NAMALWA (cell line): ENCODE measurements at regions not wholly inside any gene's neighbourhood (a gene's known extent, or its start where the extent isn't known, plus 50 kb on each side); places are given as distances from the start of the nearest gene placed in this dataset.
"Not testable (repeated sequence)": the region's sequence is repeated elsewhere in the genome, so short reads cannot be mapped to it uniquely, and the experiment has no call there.

ENCODE experiments used
- DNase-seq: peaks from one replicate; pipeline ENCODE4 v3.0.0-alpha.2; 2015; ENCODE audit warnings: low spot score

DNA sequence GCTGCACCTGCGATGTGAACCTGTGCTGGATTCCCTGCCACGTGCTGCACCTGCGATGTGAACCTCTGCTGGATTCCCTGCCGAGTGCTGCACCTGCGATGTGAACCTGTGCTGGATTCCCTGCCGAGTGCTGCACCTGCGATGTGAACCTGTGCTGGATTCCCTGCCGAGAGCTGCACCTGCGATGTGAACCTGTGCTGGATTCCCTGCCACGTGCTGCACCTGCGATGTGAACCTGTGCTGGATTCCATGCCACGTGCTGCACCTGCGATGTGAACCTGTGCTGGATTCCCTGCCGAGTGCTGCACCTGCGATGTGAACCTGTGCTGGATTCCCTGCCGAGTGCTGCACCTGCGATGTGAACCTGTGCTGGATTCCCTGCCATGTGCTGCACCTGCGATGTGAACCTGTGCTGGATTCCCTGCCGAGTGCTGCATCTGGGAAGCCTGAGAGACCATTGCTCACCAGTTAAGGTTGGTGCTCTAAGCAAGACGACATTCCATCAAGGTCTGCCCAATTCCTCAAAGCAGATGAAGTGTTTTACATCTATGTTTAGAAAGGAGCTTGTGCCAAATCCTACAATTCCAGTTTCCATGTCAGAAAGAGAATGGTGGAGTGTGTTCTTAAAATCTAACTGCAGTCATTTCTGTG lies 176.5 kb upstream of the B3GAT1 start:
- DNase-seq = not testable (repeated sequence)

GRCh38 chr11:134587345-134587744 lies 175.3 kb upstream of the B3GAT1 start:
- no peak for DNase-seq

DNA sequence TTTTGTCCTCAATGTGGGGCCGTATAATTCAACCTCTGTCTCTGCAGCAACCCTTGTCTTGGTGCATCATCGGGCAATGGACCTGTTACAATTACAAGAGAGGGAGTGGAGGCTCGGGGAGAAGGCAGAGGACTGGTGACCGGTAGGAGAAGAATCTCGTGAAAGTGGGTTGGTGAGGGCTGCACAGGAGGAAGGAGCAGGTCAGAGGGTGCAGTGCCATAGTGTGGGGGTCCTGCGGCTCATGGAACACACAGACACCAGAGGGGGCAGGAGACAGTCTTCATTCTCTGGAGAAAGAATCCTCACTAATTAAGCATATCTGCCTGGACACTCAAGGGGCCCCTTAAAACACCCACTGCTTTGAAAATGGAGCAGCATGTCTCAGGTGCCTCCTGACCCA lies 174.7 kb upstream of the B3GAT1 start:
- no peak for DNase-seq

DNA sequence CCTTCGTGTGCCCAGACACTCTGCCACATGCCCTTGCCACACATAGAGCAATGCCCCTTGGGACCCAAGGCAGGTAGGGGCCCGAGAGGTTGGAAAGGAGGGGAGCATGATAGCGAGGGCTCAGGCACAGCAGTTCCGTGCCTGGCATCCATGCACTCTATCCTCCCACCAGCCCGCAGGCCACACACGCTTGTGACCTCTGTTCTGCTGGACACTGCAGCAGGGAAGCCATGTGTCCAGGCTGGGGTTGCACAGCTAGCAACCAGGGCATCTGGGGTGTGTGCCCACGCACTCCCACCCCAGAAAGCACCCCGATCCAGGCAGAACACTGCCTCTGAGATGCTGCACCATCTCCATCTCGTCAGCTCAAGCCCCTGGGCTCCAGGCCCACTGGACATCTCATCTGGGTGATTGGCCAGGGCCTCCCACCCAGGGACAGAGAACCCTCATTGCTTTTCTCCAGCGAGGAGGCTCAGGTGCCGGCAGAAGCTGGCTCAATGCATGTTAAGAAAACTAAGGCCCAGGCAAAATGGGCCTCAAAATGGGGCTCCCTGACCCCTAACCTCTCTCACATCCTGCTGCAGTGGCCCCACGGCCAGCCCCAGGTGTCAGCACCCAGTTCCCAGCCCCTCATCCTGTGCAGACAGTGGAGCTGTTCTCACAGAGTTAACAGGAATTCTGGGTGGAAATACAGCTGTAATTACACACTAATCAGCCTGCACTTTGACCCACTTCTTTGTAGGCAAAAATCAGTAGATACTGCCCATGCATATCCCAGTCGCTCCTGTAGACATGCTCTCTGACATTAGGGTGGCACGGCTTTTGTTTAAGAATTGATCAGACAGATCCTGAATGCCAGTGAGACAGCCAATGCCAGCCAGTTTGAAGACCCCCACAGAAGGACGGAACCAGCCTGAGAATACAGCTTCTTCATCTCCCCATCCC lies 173.9 kb upstream of the B3GAT1 start:
- no peak for DNase-seq

DNA sequence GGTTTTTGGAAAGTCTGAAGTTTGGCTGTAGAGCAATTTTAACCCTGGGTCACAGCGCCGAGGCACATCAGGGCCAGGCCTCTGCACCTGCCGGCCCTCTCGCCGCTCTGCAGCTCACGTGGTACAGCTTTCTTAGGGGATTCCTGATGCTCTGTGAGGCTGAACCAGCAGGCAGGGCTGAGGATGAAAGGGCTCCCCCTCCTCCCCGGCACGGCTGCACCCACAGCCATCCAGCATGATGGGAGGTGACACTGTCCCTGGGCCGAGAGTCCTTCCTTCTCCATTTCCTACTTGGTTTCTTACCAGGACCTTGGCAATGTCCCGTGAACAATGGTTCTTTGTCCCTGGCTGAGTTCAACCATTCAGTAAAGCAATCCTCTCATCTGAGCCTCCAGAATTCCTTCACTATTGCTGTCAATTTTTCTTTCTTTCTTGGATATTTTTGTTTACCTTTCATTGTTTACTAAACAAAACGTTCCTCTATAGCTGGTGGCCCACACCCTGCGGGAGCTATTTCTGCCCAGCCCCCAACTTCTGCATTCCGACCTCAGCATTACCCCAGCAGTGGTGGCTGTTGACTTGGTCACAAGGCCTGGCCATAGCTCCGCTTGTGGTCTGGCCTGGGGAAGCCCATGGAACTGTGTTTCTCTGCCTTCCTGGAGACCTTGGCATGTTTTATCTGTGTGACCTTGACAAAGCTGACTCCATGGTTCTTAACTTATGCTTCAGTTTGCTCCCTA lies 172.8 kb upstream of the B3GAT1 start:
- no peak for DNase-seq

DNA sequence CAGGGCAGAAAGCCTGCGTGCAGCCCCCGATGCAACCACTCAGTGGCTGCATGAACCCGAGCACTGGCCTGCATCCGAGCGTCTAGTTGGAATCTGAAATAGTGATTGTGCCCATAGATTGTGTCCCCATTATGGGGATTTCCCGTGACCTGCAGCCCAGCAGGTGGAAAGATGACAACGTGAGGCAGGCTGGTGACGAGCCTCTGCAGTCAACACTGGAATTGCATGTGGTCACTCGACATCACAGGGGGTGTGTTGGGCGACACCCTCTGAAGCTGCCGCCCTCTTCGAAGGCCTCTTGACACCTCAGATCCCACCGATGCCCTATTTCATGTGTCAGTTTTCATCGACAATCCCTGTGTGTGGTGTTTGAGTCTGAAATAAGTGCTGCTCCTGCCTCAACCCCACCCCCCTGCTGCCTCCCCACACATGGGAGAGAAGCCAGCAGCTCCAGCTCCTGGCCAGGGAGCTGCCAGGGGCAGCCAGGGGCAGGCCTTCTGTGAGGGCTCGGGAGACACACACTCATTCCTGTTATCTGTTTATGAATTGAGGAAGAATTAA lies 172.0 kb upstream of the B3GAT1 start:
- DNase-seq = no peak

GRCh38 chr11:134583397-134583990 lies 171.5 kb upstream of the B3GAT1 start:
- DNase-seq = no peak

- no peak for DNase-seq
Observed at GRCh38 chr11:134582770-134583095, 170.7 kb upstream of the B3GAT1 start.

- no peak for DNase-seq
Observed at GRCh38 chr11:134581966-134582769, 170.1 kb upstream of the B3GAT1 start.

- no peak for DNase-seq
Observed at GRCh38 chr11:134581121-134581626, 169.1 kb upstream of the B3GAT1 start.

DNA sequence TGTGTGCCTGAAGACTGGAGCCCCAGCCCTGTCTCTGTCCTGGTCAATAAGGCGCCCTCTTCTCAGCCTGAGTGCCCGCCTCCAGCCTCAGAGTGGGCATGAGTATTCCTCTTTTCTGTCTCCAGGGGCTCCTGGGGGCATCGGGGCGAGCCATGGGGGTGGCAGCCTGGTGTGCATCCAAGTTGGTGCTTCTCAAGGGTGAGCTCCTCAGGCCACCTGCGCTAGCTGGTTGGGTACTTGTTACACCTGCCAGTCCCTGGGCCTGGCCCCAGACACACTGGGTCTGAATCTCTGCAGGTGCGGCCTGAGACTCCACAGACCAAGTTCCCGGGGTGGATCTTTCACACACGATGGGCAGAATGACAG lies 168.6 kb upstream of the B3GAT1 start:
- no peak for DNase-seq

- no peak for DNase-seq
Observed at GRCh38 chr11:134579724-134580609, 167.9 kb upstream of the B3GAT1 start.

- DNase-seq = peak; percentile 23
Observed at GRCh38 chr11:134578807-134579723, 167.0 kb upstream of the B3GAT1 start.

DNA sequence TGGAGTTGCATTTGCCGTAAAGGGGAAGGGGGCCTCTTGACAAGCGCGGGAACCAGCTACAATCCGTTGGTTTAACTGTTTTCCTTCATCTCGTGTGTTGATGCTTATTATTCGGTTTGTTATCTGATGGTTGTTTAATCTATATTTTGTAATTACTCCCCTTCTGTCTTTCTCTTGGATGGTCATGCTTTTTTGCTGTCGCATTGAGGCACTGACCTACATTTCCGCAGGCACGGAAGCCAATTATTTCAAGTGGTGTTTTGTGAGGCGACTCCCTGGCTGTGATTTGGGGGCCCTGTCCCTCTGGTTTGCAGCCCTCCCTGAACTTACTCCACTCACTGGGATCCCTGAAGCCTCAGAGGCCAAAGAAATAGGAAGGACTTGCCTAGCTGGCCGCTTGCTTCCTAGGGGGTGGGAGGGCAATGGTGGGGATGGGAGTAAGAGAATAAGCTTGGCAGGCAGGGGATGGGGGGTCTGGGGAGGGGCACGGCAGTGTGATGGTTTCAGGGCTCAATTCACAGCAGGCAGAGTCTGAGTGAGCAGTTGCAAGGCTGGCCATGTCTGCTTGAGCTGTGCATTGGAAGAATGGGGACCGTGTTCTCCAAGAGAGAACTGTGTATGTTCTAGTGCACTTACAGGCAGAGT lies 165.8 kb upstream of the B3GAT1 start:
- no peak for DNase-seq

- DNase-seq = no peak
Observed at GRCh38 chr11:134576721-134577171, 164.7 kb upstream of the B3GAT1 start.

DNA sequence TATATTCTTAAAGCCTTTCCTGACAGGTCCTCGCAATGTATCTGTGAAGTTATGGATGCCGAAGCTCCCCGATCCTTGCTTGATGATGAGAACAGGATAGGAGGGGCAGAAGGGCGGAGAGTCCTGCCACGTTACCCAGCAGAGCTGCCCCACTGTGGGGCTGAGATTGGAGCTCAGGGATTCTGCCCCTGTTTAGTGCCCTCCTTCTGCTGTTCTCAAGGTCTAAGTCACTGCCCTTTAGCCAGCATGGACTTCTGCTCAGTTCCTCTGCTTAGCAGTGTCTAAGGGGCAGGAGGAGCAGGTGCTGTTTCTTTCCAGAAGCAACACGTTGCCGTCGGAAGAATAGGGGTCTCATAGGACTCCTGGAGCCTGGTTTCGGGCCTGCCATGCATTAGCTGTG lies 164.2 kb upstream of the B3GAT1 start:
- DNase-seq = no peak

GRCh38 chr11:134575504-134576230 lies 163.6 kb upstream of the B3GAT1 start:
- DNase-seq = no peak

DNA sequence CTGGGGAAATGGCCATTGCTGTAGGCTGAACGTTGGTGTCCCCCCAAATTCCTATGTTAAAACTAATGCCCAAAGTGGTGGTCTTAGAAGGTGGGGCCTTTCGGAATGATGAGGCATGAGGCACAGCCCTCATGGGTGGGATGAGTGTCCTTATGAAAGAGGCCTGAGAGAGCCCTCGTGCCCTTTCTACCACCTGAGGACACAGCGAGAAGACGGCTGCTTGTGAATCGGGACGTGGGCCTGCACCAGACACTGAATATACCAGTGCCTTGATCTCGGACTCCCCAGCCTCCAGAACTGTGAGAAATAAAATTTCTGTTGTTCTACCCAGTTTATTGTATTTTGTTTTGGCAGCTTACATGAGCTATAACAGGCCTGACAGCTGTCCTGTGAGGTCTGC lies 162.9 kb upstream of the B3GAT1 start:
- DNase-seq = no peak
